HG03097 (cell line): ENCODE measurements at regions not wholly inside any gene's neighbourhood (a gene's known extent, or its start where the extent isn't known, plus 50 kb on each side); places are given as distances from the start of the nearest gene placed in this dataset.
"Not testable (repeated sequence)": the region's sequence is repeated elsewhere in the genome, so short reads cannot be mapped to it uniquely, and the experiment has no call there.

Experiments used
- ATAC-seq: cut with Tn5 transposase; IDR thresholded peaks from one replicate; pipeline ENCODE4 v1.9.1; 2021; ENCODE audit not compliant: unreplicated experiment, low FRiP score

DNA sequence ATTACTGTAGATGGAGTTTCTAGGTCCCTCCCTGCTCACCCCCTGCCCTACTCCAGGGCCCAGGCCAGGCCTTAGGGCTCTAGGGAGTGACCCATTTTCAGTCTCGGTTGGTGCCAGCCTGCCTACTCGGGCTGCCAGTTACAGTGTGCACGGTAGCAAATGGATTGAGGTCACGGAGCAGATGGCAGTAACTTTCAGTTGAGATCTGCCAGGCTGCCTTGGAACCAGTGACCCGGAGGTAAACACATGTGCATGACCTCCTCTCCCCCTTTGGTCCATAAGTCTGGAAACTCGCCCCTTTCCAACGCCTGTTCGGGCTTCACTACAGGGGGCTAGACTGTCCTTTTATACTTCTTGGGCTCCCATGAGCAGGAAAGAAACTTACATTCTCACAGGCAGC lies 139.7 kb upstream of the TBX3 start:
- ATAC-seq: no peak

DNA sequence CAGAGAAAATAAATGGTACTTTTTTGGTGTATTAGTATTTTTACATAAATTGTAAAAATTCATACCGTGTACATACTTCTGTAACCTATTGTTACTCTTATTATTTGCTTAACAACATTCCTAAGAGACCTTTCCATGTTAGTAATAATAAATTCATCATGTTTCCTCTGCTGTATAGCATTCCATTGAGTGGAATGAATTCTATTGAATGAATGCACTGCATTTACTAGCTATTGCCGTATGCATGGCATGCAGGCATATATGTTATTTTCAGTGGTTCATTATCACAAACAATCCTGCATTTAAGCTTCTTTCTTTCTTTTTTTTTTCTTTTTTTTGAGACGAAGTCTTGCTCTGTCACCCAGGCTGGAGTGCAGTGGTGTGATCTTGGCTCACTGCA lies 137.6 kb upstream of the TBX3 start:
- ATAC-seq: no peak

DNA sequence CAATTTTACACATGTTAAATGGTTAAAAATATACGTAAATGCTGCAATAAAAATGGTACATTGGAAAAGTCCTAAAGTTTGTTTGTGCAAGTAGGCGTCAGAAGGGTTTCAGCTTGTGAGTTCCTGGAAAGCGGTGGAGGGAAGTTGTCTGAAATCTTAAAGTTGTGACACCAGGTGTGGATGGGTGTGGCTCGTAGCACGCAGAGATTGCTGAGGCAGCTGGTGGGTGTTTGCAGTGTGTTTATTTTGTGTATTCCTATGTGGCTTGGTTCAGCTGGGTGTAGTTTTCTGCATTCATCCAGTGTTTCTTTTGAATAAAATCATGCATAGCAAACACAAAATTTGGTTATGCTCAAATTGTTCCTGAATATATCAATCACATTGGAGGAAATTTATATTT lies 136.8 kb upstream of the TBX3 start:
- no peak for ATAC-seq

DNA sequence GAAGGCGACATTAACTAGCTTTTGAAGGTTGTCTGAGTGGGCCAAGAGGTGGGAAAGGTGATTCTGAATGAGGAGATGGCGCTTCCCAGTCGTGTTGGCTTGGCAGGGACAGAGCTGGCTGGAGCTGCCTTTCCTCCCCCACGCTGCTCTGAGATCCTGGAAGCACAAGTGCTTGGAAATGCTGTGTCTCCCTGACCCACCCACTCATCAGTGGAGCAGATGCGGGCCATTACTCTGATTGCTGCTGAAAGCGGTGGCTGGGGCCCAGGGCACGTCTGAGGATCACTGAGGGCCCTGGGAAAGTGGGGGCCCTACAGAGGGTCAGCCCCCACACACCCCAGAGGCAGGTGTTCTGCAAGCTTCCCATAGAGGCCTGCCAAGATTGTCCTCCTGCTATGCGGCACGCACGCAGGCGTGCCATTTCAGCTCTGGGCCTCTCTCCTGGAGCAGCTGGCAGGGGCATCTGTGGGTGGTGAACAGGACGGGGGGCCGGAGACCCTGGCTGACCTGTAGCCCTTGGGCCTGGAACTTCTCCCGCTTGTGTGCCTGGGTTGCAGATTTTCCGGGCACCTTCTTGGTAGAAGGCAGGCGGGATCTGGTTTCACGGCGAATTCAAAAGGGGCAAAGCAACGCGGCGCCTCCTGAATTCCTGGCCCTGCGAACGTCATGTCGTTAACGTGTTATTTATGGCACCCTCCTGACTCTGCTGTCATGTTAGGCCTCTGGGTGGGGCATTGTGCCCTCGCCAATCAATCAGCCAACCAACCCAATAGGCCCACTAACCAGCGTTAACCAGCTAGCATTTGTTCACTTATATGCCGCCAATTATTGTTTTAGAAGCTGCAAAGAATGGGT lies 133.8 kb upstream of the TBX3 start:
- no peak for ATAC-seq

DNA sequence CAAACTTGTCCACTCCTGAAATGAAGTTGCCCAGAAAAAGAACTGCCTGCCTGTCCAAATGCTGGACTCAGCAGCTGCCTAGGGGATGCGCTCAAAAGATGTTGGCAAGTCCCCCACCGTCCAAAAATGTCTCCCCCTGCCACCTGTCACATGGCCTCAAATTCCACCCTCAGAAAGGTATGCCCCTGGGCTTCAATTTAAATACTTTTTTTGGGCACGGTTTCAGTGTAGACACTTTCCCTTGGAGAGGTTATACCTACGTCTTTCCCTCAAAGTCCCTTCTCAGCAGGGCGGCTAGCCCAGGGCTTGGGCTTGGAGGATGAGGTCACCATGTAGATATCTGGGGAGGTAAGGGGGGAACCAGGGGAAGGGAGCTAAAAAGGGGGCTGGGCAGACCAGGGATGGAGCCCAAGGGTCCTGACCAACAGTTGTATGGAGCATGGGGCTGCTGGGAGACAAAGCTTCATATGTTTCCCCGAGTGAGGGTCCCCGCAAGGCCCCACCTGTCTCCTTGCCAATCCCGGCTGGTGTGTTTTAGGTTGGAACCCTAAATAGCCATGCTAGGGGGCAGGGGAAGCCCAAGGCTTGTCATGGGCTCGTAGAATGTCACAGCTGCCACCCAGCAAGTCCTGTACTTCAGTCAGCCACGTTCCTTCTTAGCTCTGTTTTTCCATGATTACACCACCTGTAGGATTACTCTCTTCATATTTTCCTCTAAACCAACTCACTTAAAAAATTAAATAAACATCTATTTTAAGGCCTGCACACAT lies 131.2 kb upstream of the TBX3 start:
- no peak for ATAC-seq

- ATAC-seq: no peak
Observed at GRCh38 chr12:114812858-114813761, 129.1 kb upstream of the TBX3 start.

DNA sequence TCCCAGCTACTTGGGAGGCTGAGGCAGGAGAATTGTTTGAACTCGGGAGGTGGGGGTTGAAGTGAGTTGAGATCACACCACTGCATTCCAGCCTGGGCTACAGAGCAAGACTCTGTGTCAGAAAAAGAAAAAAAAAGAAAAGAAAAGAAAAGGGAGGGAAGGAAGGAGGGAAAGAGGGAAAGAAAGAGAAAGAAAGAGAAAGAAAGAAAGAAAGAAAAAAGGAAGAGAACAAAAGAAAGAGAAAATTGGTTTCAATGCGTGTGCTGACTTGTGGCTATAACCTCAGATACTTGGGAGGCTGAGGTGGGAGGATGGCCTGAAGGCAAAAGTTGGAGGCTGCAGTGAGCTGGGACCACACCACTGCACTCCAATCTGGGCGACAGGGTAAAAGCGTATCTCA lies 128.4 kb upstream of the TBX3 start:
- no peak for ATAC-seq

GRCh38 chr12:114809097-114809496 lies 125.1 kb upstream of the TBX3 start:
- ATAC-seq: no peak

DNA sequence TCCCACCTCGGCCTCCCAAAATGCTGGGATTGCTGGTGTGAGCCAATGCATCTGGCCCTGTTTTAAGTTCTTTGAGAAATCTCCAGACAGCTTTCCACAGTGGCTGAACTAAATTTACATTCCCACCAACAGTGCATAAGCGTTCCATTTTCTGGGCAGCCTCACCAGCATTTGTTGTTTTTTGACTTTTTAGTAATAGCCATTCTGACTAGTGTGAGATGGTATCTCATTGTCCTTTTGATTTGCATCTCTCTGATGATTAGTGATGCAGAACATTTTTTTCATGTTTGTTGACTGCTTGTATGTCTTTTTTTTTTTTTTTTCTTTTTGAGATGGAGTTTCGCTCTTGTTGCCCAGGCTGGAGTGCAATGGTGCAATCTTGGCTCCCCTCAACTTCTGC lies 117.4 kb upstream of the TBX3 start:
- ATAC-seq: not testable (repeated sequence)

DNA sequence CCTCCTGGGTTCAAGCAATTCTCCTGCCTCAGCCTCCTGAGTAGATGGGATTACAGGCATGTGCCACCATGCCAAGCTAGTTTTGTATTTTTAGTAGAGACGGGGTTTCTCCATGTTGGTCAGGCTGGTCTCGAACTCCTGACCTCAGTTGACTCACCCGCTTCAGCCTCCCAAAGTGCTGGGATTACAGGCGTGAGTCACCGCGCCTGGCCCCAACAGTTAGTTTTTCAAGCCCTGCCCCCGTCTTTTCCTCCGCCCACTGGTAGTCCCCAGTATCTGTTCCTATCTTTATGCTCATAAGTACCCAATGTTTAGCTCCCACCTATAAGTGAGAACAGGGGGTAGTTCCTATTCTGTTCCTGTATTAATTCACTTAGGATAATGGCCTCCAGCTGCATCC lies 116.6 kb upstream of the TBX3 start:
- not testable (repeated sequence) for ATAC-seq

DNA sequence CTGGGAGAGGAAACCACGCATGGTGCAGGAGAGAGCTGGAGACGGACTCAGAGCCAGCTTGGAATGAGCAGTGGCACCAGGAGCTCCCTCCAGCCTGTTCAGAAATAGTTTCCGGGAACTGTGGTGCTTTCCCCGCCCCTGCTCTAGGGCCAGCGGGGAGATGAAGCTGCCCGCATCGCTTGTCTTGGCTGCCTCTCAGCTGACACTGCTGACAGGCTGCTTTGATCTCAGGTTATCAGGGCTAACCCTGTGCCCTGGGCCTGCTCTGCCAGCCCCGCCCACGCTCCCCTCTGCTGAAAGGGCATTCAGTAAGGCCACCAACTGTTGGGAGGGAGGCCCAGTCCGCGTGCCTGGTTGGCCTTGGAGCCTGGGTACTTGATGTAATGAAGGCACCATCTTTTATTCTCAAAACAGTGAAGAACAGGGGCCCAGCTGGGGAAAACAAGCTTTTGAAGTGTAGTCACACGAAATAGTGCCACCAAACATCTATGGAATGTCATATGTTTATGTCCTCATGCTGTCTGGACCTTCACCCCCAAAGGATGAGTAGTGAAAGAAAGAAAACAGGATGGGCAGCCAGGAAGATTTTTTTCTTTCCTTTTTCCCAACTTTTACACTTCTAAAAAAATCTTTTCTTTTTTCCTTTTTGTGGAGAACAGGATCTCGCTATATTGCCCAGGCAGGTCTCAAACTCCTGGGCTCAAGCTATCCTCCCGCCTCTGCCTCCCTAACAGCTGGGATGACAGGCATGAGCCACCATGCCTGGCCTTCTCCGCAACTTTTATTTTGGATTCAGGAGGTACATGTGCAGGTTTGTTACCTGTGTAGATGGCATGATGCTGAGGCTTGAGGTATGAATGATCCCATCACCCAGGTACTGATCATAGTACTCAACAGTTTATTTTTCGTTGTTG lies 115.9 kb upstream of the TBX3 start:
- ATAC-seq: no peak

DNA sequence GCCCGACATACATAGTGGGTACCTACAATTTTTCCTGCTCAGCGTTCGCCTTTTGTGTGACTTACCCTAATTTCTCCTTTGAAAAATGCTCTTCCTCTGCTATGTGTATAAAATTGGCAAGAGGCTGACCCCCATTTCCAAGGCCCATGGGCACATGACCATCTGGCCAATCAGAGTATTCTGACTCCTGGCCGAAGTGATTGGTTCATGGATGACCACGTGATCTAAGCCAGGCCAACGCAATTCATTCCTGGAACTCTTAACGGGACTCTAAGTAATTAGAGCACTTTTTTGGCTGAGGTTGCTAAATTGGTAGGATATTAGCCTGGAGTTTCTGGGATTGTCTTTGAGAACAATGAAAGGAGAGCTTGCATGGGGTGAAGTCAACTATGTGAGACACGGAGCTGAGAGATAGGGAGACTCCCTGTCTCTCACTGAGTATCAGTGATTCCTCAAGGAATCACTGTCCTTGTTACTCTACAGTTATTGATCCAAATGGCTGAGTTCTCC lies 110.1 kb upstream of the TBX3 start:
- ATAC-seq: no peak

- no peak for ATAC-seq
Observed at GRCh38 chr12:114790276-114790675, 106.3 kb upstream of the TBX3 start.

- ATAC-seq: no peak
Observed at GRCh38 chr12:114789821-114790220, 105.8 kb upstream of the TBX3 start.

GRCh38 chr12:114789276-114789675 lies 105.3 kb upstream of the TBX3 start:
- ATAC-seq: no peak

GRCh38 chr12:114784526-114784925 lies 100.6 kb upstream of the TBX3 start:
- no peak for ATAC-seq

DNA sequence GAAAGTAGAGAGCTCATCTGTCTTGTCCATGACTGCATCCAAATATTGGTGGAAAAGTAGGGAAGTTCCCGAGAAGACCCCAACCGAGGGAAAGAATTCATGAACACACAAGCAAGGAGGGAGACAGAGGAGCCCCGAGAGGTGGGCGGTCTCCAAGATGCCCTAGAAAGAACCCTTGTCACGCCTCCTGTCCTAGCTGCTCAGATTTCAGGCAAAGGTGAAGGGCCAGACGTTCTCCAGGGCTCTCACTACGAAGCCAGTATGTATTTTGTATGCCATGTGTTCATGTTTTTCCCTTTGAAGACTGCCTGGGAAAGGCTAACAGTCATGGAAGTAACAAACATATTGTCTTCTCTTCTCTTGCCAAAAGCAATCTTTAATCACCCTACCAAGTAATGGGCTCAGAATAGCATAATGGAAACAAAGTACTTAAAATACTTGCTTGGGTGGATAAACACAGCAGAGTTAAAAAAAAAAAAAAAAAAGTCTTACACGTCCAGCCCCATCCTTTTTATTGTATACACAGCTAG lies 99.2 kb upstream of the TBX3 start:
- ATAC-seq: no peak

- no peak for ATAC-seq
Observed at GRCh38 chr12:114780746-114781399, 96.9 kb upstream of the TBX3 start.

DNA sequence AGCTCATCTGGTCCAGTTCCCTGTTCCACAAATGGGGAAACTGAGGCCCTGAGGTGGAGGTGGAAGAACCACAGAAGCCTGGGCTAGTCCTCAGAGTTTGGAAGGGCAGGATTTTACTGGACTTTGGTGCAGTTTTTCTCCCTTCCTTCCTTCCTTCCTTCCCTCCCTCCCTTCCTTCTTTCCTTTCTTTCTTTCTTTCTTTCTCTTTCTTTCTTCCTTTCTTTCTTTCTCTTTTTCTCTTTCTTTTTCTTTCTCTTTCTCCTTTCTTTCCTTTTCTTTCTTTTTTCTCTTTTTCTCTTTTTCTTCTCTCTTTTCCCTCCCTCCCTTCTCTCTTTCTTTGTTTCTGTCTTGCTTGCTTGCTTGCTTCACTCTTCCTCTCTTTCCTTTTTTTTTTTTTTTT lies 95.7 kb upstream of the TBX3 start:
- ATAC-seq: no peak
